Kidney (tissue), 13 donors: ENCODE measurements at regions not wholly inside any gene's neighbourhood (a gene's known extent, or its start where the extent isn't known, plus 50 kb on each side); places are given as distances from the start of the nearest gene placed in this dataset.

Experiments
- DNase-seq, 5 donors: peaks; one replicate each; pipeline ENCODE4 v3.0.0-alpha.2; 2013 to 2020
- FAIRE-seq: peaks from 2 replicates; lab custom pipeline; 2012; peaks lifted over from hg19 to GRCh38; lab: Jason Lieb, UNC
- H3K27ac ChIP-seq, 2 donors: one replicate each; pipeline ENCODE4 v1.7.0; 2013; ENCODE audit warnings: low read depth in 2 of 2, low read length in 2 of 2, inconsistent platforms in 1 of 2
- H3K27me3 ChIP-seq: one replicate; pipeline ENCODE4 v1.7.1; 2013; ENCODE audit warnings: low read length, inconsistent platforms; ENCODE audit not compliant: control insufficient read depth, insufficient read depth
- H3K36me3 ChIP-seq, 3 donors: one replicate each; pipeline versions ENCODE4 v1.7.0 to v1.7.1; 2013; ENCODE audit warnings: low read length in 3 of 3, control low read depth in 1 of 3, inconsistent platforms in 1 of 3; ENCODE audit not compliant: insufficient read depth in 3 of 3, control insufficient read depth in 2 of 3
- H3K4me1 ChIP-seq, 3 donors: one replicate each; pipeline versions ENCODE4 v1.7.0 to v1.7.1; 2013; ENCODE audit warnings: low read length in 3 of 3, inconsistent platforms in 1 of 3, low read depth in 1 of 3; ENCODE audit not compliant: control insufficient read depth in 2 of 3, insufficient read depth in 2 of 3
- H3K4me3 ChIP-seq, 3 donors: one replicate each; pipeline versions ENCODE4 v1.7.0 to v1.8.1; 2013; ENCODE audit warnings: low read length in 3 of 3, control low read depth in 1 of 3, inconsistent platforms in 1 of 3
- H3K9ac ChIP-seq, 3 donors: one replicate each; pipeline versions ENCODE4 v1.7.0 to v1.7.1; 2013; ENCODE audit warnings: low read length in 3 of 3, control low read depth in 1 of 3, inconsistent platforms in 1 of 3
- H3K9me3 ChIP-seq, 3 donors: one replicate each; pipeline versions ENCODE4 v1.7.0 to v1.7.1; 2013; ENCODE audit warnings: low read length in 3 of 3, control low read depth in 1 of 3, inconsistent platforms in 1 of 3; ENCODE audit not compliant: control insufficient read depth in 2 of 3, insufficient read depth in 1 of 3
- CTCF ChIP-seq: IDR thresholded peaks from 3 replicates; pipeline ENCODE4 v1.5.1; 2012; ENCODE audit warnings: mild to moderate bottlenecking, moderate library complexity, borderline replicate concordance; ENCODE audit not compliant: insufficient read depth; ENCODE audit errors: extremely low read depth
- intact Hi-C: fragments of 100-400 bp; cut with DNase I; formaldehyde crosslinking; loops from one replicate; pipeline ENCODE4 v1.11.1; 2022
- donor health status: control.
- donor health status: control.
- donor health status: control.
- donor health status: control.
- donor health status: control.
- donor health status: DM: yes; HTN: yes; CAD: no.
- donor health status: Normal renal cell carcinoma (clear cell type).

DNA sequence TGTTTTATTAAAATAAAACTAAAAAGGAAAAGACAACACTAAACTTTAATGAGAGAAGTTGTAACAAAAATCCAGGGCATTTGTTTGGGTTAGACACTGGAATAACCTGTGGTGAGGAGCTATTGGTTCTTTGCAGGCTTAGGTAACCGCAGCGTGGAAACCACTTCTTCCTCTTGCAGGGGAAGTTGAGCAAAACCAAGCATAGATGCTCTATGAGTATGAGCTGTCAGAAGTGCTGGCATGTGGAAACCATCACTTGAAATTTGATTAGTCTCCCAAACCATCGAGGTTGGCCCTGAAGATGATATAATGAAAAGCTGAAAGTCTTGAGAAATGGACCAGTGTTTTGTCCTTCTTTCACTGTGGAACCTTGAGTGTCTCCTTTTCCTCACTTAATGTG lies 127.1 kb upstream of the RBMS3 start:
- no peak for FAIRE-seq
- intact Hi-C loops: no loop called here
- no peak for TF ChIP-seq CTCF
- no peak overlapping the region for H3K27ac ChIP-seq
- H3K9me3 ChIP-seq: no peaks in the 10 kb centered on the region
- no peak overlapping the region for H3K9ac ChIP-seq
- no peak overlapping the region for H3K4me3 ChIP-seq
- no peaks in the 10 kb centered on the region for H3K4me1 ChIP-seq
- no peaks in the 10 kb centered on the region for H3K36me3 ChIP-seq
- H3K27me3 ChIP-seq: no peaks in the 10 kb centered on the region
- DNase-seq: no peak

- no peak overlapping the region for H3K9ac ChIP-seq
- H3K27me3 ChIP-seq: no peaks in the 10 kb centered on the region
- no peaks in the 10 kb centered on the region for H3K36me3 ChIP-seq
- FAIRE-seq (no peak), DNase-seq (peak in 1 of 5 donors; percentile 22)
- no peak overlapping the region for H3K27ac ChIP-seq
- no peaks in the 10 kb centered on the region for H3K4me1 ChIP-seq
- no peaks in the 10 kb centered on the region for H3K9me3 ChIP-seq
- no peak for TF ChIP-seq CTCF
- H3K4me3 ChIP-seq: no peak overlapping the region
- intact Hi-C loops: no loop called here
Observed at GRCh38 chr3:29156086-29156715, 124.7 kb upstream of the RBMS3 start.

DNA sequence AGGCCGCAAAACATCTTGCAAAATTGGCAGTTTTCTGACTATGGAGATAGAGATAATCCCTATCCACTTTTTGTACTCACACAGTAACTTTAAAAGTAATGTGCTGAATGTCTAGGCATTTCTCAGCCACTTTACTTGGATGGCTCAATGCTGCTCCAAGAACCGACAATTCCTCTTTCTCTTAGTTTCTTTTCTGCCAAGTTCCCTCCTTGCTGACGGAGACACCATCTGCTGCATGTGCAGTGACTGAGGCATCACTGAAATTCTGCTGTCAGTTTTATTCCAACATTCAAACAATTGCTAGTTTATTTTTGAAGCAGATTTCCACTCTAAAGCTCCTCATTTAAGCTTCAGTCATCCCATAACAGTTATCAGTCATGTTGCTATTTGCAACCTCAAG lies 116.0 kb upstream of the RBMS3 start:
- H3K4me3 ChIP-seq: no peak overlapping the region
- DNase-seq (no peak), FAIRE-seq (no peak)
- no peaks in the 10 kb centered on the region for H3K4me1 ChIP-seq
- H3K9me3 ChIP-seq: no peaks in the 10 kb centered on the region
- H3K27ac ChIP-seq: no peak overlapping the region
- intact Hi-C loops: no loop called here
- no peak overlapping the region for H3K9ac ChIP-seq
- no peaks in the 10 kb centered on the region for H3K27me3 ChIP-seq
- no peak for TF ChIP-seq CTCF
- H3K36me3 ChIP-seq: no peaks in the 10 kb centered on the region

- FAIRE-seq (no peak), DNase-seq (no peak)
- Histone ChIP-seq H3K4me3 (no peak overlapping the region), H3K9me3 (no peaks in the 10 kb centered on the region), H3K36me3 (no peaks in the 10 kb centered on the region), H3K27me3 (no peaks in the 10 kb centered on the region), H3K4me1 (no peaks in the 10 kb centered on the region), H3K9ac (no peak overlapping the region), H3K27ac (no peak overlapping the region)
- TF ChIP-seq CTCF: no peak
- intact Hi-C loops: no loop called here
Observed at GRCh38 chr3:29167180-29167579, 113.7 kb upstream of the RBMS3 start.
